SK-N-SH treated with all-trans-retinoic acid at 6 μM for 48 hours (cell line): ENCODE measurements at regions not wholly inside any gene's neighbourhood (a gene's known extent, or its start where the extent isn't known, plus 50 kb on each side); places are given as distances from the start of the nearest gene placed in this dataset.

Experiments used
- ATAC-seq: fragments of 200-7000 bp; cut with Tn5 transposase; 3 replicates; pipeline ENCODE4 v1.9.1; 2020; ENCODE audit warnings: mild to moderate bottlenecking, moderate library complexity
- ARNTL ChIP-seq: fragments of 450-650 bp; formaldehyde crosslinking; IDR thresholded peaks from 2 replicates; pipeline ENCODE4 v1.5.0; 2020; ENCODE audit warnings: low read depth, mild to moderate bottlenecking, moderate library complexity, borderline replicate concordance
- BACH2 ChIP-seq: fragments of 250-450 bp; sonication (Bioruptor Pico); IDR thresholded peaks from 2 replicates; pipeline ENCODE4 v1.9.0; 2021; ENCODE audit warnings: mild to moderate bottlenecking, borderline replicate concordance
- CREB5 ChIP-seq: fragments of 250-450 bp; sonication (Bioruptor Pico); IDR thresholded peaks from 2 replicates; pipeline ENCODE4 v1.5.1; 2020; ENCODE audit warnings: low read depth, mild to moderate bottlenecking, moderate library complexity
- CSRNP3 ChIP-seq: fragments of 250-450 bp; sonication (Bioruptor Pico); IDR thresholded peaks from 2 replicates; pipeline ENCODE4 v1.5.1; 2021; ENCODE audit warnings: mild to moderate bottlenecking, moderate library complexity
- ESRRG ChIP-seq: fragments of 250-450 bp; sonication (Bioruptor Pico); IDR thresholded peaks from 2 replicates; pipeline ENCODE4 v1.6.1; 2021; ENCODE audit warnings: mild to moderate bottlenecking
- GLIS3 ChIP-seq: fragments of 250-450 bp; sonication (Bioruptor Pico); IDR thresholded peaks from 2 replicates; pipeline ENCODE4 v1.5.0; 2020; ENCODE audit warnings: mild to moderate bottlenecking, moderate library complexity
- OSR1 ChIP-seq: fragments of 250-450 bp; sonication (Bioruptor Pico); IDR thresholded peaks from 2 replicates; pipeline ENCODE4 v1.8.0; 2022; ENCODE audit warnings: moderate library complexity, mild to moderate bottlenecking, inconsistent platforms
- PATZ1 ChIP-seq: fragments of 250-450 bp; sonication (Bioruptor Pico); IDR thresholded peaks from 2 replicates; pipeline ENCODE4 v1.8.0; 2020; ENCODE audit warnings: mild to moderate bottlenecking, moderate library complexity, borderline replicate concordance
- RARB ChIP-seq: fragments of 250-450 bp; sonication (Bioruptor Pico); IDR thresholded peaks from 2 replicates; pipeline ENCODE4 v1.8.0; 2021; ENCODE audit warnings: mild to moderate bottlenecking, moderate library complexity
- TCF4 ChIP-seq: fragments of 250-450 bp; sonication (Bioruptor Pico); IDR thresholded peaks from 2 replicates; pipeline ENCODE4 v1.8.0; 2021; ENCODE audit warnings: mild to moderate bottlenecking, moderate library complexity, borderline replicate concordance
- TSHZ2 ChIP-seq: fragments of 250-450 bp; sonication (Bioruptor Pico); IDR thresholded peaks from 2 replicates; pipeline ENCODE4 v1.5.0; 2020; ENCODE audit warnings: mild to moderate bottlenecking, moderate library complexity
- ZFP3 ChIP-seq: fragments of 250-450 bp; sonication (Bioruptor Pico); IDR thresholded peaks from 2 replicates; pipeline ENCODE4 v1.5.0; 2020; ENCODE audit warnings: mild to moderate bottlenecking, moderate library complexity
- ZFP30 ChIP-seq: fragments of 450-650 bp; formaldehyde crosslinking; IDR thresholded peaks from 2 replicates; pipeline ENCODE4 v1.5.0; 2022; ENCODE audit warnings: mild to moderate bottlenecking, moderate library complexity
- ZNF565 ChIP-seq: fragments of 450-650 bp; formaldehyde crosslinking; conservative IDR thresholded peaks from 2 replicates; pipeline ENCODE4 v1.5.0; 2020; ENCODE audit warnings: low read depth, mild to moderate bottlenecking, moderate library complexity
- ZNF70 ChIP-seq: fragments of 450-650 bp; formaldehyde crosslinking; IDR thresholded peaks from 2 replicates; pipeline ENCODE4 v1.5.0; 2020; ENCODE audit warnings: mild to moderate bottlenecking, moderate library complexity

GRCh38 chr9:108672475-108673190, 183.2 kb downstream of the ACTL7B start:
- TF ChIP-seq ZFP3 = no peak
- no peak for TF ChIP-seq RARB (CRISPR knock-in tag)
- TF ChIP-seq TSHZ2 = no peak
- no peak for TF ChIP-seq ZFP30 (CRISPR knock-in tag)
- no peak for TF ChIP-seq ZNF565 (CRISPR knock-in tag)
- no peak for TF ChIP-seq BACH2 (CRISPR knock-in tag)
- TF ChIP-seq, all 23 proteins: peak for 0
- no peak for ATAC-seq

- no peak for ATAC-seq
- TF ChIP-seq GLIS3 (CRISPR knock-in tag) (no peak), ZFP30 (CRISPR knock-in tag) (no peak), CSRNP3 (CRISPR knock-in tag) (no peak), ZNF70 (CRISPR knock-in tag) (no peak), TCF4 (no peak)
- TF ChIP-seq, all 23 proteins: peak for 0
Measured at GRCh38 chr9:108671794-108672193, 184.0 kb downstream of the ACTL7B start.

GRCh38 chr9:108671176-108671575, 184.6 kb downstream of the ACTL7B start:
- no peak for TF ChIP-seq ZNF565 (CRISPR knock-in tag)
- TF ChIP-seq PATZ1 = no peak
- no peak for TF ChIP-seq ZFP3
- TF ChIP-seq RARB (CRISPR knock-in tag) = no peak
- no peak for TF ChIP-seq ARNTL (CRISPR knock-in tag)
- TF ChIP-seq ZNF70 (CRISPR knock-in tag) = no peak
- ATAC-seq = peak; percentile 34; the same call in 1 of the 3 replicates

GRCh38 chr9:108668938-108669335, 186.8 kb downstream of the ACTL7B start:
- no peak for ATAC-seq
- no peak for TF ChIP-seq ESRRG
- TF ChIP-seq ZFP30 (CRISPR knock-in tag) = no peak
- no peak for TF ChIP-seq PATZ1
- no peak for TF ChIP-seq TSHZ2
- TF ChIP-seq CREB5 = no peak
- no peak for TF ChIP-seq ZNF565 (CRISPR knock-in tag)
- no peak for TF ChIP-seq OSR1 (CRISPR knock-in tag)
- TF ChIP-seq ZFP3 = no peak
